Stimulated activated CD4-positive, alpha-beta T cell treated with anti-CD3 and anti-CD28 coated beads, TNF-alpha, amount 100 ng/mL, for 48 hours (primary cell): ENCODE measurements at regions not wholly inside any gene's neighbourhood (a gene's known extent, or its start where the extent isn't known, plus 50 kb on each side); places are given as distances from the start of the nearest gene placed in this dataset.
"Not testable (repeated sequence)": the region's sequence is repeated elsewhere in the genome, so short reads cannot be mapped to it uniquely, and the experiment has no call there.

Source experiments
- DNase-seq, 3 donors: peaks; one replicate each; pipeline ENCODE4 v3.0.0-alpha.2; 2020; ENCODE audit warnings: low read depth in 3 of 3

DNA sequence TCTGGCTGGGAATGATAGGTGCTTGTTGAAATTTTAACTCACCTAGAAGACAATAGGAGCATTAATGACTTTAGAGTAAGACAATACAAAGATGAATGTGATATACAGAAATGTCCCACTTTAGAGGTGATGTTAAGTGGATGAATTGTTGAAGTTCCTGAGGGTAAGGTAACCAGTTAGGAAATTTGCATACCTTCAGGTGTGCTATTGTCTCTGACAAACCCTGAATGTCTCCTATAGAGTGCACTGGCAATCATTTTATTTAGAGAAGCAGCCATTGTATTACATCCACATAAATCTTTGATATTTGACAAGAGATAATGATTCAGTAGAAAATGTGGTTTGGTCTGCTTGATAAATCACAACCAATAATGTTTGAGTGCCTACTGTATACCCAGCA is 228.5 kb downstream of the RNF144A start:
- DNase-seq = no peak

DNA sequence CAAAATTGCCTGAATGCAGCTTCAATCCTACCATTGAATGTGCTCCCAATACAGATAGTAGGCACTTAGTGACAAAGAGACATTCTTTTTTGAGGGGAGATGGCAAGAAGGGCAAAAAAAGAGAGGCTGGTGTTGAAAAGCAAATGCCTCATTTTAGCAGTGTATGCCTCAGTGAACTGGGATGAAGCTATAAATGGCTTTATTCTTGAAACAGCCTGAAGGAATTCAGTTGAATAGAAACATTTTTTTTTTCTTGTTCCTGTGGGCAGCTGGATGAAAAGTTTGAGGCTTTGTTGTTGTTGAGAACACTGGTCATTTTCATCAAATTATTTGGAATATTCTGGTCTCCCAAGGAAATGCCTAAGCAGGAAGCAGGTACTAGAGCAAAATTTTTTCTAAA is 228.9 kb downstream of the RNF144A start:
- DNase-seq = no peak

DNA sequence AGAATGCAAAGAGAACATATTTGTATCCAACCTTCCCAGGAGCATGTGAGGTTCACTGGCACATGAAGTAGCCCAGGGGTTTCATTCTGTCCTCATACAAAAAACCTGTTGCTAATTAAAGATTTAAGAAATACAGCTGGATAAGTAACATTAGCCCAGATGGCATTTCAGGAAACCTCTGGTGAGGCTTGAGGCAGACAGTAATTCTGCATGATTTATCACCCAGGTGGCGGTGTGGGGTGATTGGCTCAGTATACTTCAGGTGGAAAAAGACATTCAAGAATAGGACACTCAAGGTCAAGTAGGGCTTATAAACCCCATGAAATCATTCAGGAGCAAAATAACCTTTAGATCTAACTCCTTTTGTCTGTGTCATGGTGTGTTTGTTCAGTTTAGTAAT is 237.4 kb downstream of the RNF144A start:
- DNase-seq = no peak

DNA sequence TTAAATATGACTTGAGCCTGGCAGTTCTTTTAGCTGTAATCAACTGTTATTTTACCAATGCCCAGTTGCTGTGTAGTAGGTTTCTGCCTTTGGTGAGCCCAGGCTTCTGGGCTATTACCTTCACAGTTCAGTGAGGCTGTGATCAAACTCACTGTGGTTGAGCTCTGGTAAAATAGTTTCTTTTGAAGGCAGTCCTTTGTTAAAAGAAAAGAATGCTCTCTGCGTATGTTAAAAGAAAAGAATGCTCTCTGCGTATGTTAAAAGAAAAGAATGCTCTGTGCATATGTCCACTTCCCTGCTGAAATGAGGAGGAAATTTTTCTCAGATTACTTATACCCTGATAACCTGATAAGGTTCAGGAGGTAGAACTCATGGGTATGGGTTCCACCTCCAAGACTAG is 244.3 kb downstream of the RNF144A start:
- DNase-seq = no peak

DNA sequence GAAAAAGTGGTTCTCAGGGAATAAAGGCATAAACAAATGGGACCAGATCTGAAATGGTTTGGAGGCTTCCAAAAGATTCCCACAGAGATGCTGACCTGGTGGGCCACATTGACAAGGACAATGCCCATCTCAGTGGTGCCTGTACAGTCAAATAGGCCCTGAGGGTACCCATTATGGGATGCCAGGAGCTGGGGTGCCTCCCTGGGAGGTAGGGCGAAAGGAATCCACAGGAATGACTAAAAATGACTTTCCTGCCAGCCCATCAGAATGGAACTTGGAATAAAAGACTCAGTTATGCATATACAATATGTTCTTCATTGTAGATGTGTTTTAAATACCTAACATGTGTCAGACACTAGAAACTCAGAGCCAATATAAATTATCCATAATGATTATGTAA is 248.5 kb downstream of the RNF144A start:
- DNase-seq = no peak

DNA sequence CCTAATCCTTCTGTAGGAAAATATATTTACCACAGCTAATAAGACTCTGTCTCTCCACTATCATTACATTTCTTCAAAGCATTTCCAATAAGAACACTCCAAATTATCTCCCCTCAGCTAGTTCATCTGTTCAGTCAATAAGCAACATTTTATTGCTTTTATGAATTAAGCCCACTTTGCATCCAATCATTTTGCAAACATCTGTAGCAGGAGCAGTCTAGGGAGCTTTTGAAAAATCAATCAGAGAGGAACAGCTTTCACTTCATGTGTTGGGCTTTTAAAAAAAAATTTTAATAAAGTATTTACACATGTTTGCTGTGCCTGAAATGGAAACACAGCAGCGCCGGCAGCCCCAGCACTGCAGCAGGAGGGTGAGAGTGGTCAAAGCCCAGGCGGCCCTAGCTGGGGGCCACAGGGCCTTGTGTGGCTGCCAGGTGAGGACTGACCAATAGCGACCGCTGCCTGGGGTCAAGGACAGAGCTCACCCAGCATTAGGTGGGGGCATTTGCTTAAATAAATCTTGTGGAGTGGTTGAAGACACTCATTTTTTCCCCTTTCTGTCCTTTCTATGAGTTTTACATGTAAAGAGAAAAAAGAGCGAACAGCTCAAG is 250.7 kb downstream of the RNF144A start:
- DNase-seq = no peak

DNA sequence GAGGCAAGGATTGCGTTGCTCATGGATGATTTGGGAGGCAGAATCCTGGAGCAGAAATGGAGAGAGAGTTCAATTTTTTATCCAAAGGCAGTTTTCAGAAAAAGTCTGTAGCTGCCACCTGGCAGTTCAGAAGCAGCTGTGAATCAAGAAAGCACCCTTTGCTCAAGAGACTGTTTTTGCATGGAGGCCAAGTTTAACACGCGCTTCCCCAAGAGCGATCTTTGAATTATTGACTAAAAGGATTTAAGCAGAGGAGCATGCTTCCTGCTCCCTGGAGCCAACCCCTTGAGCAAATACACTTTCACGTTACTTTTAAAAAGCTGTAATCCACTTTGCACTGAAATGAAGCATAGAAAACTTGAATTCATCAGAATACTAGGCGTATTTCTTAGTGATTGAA is 252.4 kb downstream of the RNF144A start:
- DNase-seq = no peak

DNA sequence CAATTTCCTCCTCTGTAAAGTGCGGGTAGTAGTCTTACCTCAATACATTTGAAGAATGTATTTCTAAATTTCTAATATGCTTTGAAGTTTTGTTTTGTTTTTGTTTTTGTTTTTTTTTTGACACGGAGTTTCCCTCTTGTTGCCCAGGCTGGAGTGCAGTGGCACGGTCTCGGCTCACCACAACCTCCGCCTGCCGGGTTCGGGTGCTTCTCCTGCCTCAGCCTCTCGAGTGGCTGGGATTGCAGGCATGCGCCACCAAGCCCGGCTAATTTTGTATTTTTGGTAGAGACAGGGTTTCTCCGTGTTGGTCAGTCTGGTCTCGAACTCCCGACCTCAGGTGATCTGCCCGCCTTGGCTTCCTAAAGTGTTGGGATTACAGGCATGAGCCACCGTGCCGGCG is 261.8 kb downstream of the RNF144A start:
- not testable (repeated sequence) for DNase-seq

DNA sequence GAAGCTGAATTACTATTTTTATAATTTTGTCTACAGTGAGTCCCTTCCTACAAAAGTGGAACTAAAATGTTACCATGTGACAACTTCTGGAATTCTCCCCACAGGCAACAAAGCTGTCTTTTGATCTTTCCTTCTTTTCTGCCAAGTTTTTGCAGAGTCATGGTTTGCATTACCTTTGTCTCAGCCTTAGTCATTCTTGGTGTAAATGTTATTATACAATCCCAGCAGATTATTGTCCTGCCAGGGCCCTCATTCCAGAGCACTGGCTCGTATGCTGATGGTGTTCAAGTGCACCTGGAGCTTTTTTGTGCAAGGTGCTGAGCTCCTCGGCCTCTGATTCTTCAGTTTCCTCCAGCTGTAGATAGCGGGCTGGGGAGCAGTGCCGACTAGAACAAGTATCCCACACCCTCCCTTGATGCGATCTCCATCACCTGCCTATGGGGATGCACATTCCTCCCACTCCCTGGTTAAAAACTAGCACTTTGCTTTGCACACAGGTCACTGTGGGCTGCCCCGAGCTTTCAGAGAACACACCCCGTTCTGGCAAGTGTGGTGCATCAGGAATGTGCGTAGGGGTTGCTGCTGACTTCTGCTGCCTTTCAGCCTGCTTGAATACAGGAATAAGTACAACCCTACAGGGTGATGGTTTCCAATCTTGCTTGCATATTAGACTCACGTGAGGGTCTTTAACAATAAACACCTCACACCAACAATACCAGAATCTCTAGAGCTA is 263.6 kb downstream of the RNF144A start:
- no peak for DNase-seq

DNA sequence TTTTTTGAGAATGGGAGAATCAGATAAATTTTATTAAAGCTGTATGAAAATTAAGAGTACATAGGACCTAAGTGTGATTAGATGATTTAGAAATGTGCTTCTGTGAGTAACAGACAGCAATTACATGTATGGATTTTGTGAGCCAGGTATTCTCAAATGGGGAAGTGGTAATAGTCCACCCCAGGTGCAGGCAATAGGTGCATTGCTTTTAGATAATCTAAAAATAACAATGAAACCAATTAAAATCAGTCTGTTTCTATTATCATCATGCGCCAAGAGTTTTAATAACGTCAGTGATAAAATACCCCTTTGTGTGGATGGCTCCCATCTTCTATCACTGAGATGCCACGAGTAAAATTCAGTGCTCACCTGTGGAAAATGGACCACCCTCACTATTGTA is 265.3 kb downstream of the RNF144A start:
- DNase-seq = no peak

DNA sequence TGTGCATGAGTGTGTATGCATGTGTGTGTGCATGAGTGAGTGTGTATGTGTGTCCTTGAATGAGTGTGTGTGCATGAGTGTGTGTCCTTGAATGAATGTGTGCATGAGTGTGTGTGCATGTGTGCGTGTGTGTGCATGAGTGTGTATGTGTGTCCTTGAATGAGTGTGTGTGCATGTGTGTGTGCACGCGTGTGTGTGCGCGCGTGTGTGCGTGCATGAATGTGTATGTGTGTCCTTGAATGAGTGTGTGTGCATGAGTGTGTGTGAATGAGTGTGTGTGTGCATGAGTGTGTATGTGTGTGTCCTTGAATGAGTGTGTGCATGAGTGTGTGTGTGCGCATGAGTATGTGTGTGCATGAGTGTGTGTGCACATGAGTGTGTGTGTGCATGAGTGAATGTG is 271.9 kb downstream of the RNF144A start:
- no peak for DNase-seq

DNA sequence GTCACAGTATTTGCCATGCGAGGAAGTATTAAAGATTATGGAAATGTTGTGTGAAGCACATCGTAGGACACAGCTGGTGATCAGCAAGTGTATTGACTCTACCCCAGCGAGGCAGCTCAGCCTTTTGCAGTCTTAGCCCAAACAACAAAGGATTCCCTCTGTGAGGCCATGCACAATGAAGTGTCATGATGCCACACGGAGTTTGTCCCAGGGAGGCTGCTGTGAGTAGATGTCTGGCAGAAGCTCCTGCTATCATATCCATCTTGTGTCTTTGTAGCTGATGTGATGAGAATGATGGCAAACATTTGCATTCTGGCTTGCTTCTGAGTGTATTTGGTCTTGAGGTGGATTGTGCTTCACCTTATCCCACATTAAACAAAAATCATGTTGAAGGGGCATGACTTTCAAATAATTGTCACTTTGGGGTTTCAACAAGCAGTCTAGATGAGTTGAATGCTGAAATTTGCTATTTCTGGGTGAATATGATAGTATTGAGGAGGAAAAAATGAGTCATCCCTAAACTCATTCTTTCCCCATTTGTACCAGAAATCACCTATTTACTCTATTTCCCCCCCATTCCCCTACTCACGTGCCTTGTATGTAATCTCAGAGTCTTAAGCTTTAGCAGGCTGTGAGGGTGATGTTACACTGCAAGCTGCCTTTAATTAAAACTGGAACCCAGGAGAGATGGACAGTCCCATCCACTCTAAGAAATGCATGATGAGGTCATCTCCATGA is 273.5 kb downstream of the RNF144A start:
- no peak for DNase-seq

DNA sequence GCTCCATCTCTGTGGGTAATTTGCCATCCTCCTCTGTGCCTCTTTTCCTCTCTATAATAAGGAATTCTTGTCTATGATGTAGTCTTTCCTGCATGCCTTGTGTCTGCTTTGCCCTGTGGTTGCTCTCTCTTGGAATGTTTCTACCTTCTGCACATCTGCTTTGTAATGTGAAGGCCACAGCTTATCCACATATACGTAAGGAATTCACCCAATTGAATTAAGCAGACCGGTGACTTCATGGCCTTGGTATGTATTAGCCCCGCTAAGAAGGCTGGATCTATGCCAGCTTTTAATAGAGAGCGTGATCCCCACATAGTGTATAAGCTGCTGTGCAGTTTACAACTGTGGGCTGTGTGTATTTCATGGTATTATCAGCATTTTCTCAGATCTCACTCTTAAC is 274.7 kb downstream of the RNF144A start:
- DNase-seq = no peak

DNA sequence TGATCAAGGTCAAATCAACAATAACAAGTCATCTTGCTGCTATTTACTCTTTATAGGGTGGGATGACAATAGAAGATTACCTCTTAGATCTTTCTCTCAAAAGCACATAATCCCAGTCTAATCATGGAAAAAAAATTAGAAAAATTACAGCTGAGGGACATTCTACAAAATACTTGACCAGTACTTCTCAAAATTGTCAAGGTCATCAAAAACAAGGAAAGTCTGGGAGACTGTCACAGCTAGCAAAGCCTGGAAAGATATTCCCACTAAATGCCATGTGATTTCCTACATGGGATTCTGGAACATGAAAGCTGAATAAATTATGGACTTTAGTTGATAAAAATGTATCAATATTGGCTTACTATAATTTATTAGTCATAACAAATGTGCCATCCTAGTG is 276.2 kb downstream of the RNF144A start:
- no peak for DNase-seq

DNA sequence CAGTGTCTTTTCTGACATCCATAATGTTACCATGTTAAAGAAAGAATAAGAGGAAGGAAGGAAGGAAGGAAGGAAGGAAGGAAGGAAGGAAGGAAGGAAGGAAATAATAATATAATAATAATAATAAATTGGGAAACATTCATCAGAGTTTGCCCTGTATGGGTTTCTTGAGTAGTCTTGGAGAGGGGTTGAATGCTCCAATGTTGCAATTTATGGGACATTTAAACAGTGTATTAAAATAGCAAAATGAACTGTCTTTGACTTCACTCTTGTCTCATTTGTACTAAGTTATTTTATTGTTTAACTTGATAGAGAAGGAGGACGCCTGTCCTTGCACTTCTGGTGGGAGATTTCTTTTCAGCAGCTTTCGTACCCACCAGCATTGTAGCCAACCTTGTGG is 277.7 kb downstream of the RNF144A start:
- DNase-seq = no peak

DNA sequence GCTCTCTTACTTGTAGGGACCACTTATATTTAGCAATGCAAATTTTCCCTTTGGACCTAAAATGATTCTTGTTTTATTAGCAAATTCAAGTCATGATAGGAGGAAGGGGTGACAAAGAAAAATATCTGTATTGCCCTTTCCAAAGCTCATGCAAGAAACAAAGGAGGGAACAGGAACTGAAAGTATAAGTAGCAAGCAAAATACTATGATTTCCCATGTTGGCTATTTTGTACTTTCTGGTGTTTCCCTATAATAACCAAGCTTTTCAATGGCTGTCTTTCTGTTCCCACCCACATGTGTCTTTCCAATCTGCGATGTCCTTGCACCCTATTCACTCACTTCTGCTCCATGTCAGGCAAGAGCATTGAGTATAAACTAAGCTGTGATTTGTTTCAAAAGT is 279.7 kb downstream of the RNF144A start:
- no peak for DNase-seq

DNA sequence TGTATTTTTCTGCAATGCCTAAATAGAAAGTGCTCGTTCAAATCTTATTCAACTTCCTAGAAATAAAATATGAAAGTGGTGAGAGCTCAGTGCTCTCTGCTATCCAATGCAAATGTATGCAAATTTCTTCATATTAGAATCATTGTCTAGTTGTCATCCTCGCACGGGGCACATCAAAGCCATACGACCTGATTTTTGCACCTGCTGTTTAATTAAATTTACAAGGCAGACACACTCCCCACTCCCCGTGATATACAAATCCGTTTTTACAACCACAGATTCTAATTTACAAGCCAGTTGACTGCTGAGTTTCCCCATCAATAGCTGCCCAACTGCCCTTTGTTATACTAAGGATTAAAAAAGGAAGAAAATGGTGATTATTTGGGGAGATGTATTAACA is 284.6 kb downstream of the RNF144A start:
- no peak for DNase-seq

DNA sequence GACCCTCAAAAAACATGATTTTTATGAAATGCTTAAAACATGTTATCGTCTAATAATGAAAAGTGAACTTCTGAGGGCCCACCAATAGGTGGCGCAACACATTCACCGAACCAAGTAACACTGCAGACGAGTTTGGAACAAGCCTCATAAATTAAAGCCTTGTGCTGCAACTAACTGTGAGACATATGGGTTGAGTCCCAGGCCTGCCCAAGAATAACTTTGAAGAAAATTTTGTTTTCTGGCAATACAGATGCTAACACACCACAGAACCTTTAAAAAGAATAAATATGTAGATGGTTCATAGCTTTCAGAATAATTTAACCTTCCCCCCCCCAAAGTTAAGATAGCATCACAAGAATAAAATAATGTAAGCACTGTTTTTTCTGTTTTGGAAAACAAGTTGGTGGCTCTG is 285.9 kb downstream of the RNF144A start:
- peak; percentile 17 to 41 (median 31) for DNase-seq

DNA sequence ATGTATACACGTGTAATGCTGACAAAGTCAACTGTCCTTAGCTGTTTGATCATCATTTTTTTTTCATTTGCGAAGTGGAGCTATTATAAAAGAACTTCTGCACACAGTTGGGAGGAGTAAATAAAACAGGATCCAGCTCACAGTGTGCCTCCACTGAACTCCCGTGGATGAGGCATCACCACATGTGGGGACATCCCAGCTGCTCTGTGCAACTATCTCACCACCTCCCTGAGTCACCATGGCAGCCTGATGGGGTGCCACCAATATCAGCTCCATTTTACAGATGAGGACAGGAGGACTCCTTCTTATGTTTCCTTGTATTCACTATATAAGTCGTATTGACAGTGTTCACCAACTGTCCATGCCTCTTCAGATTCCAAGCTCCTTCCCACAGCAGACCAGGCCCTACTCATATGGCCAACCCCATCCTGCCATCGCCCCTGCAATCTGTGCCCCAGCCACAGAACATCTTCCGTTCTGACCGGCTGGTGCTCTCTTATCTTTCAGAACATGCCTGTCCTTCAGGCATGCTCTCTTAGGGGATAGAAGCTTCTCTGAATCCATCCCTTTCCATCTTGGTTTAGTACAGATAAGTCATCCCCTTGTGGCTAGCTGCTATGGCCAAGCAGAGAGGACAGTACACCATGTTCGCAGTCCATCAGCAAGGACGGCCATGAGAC is 288.1 kb downstream of the RNF144A start:
- DNase-seq = no peak

DNA sequence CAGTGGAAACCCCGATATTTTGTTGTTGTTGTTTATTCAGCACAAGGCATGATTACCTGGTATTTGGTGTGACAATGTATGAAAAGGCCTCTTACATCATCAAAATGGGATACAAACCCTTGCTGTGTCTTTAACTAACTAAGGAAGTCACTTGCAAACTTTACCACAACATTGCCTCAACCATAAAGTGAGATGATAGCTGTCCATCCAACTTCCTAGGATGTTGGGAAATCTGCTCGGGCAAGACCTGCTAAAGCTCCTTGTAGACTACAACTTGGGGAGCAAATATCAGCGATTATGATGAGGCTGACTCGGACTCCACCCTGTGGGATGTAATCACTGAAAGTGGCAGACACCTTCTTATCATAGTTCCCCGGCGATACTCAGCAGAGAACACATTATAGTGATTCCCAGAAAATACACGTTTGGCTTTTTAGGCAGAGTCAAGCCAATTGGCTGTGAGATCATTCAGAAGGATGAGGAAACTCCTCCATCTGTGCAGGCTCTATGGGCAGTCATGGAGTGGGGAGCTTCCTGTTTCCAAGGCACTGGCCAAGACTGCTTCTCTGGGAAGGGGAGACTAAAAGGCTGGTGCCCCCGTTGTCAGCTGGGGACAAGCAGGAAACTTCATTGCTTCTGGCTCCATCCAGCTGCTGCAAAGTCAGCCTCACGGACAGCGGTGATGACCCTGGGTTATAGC is 289.0 kb downstream of the RNF144A start:
- no peak for DNase-seq

DNA sequence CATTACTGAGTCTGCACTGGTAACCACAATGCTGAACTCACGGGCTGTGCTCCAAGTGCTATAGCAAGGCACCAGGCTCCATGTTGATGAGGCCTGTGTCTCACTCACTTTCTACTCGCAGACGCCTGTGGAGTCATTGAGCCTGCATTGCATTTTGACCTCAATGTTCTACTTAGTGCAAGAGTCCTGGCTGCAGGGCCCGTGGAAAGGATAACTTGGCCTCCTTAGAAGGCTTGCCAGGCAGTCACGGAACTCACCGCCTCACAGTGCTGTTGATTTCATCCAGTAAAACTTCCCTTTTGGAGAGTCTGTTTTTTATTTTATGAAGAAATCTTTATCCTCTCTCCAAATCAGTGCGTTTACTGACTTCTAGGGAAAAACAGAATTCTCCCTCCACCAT is 290.4 kb downstream of the RNF144A start:
- DNase-seq = no peak
